Peyer's patch (tissue), 4 donors: ENCODE measurements at regions not wholly inside any gene's neighbourhood (a gene's known extent, or its start where the extent isn't known, plus 50 kb on each side); places are given as distances from the start of the nearest gene placed in this dataset.
"Not testable (repeated sequence)": the region's sequence is repeated elsewhere in the genome, so short reads cannot be mapped to it uniquely, and the experiment has no call there.

Experiments used
- DNase-seq, 3 donors: peaks; one replicate each; pipeline ENCODE4 v3.0.0-alpha.2; 2017 to 2019
- H3K27ac ChIP-seq, 4 donors: fragments of 200-600 bp; sonication (generic); one replicate each; pipeline ENCODE4 v1.5.1; 2016 to 2019
- H3K27me3 ChIP-seq, 2 donors: fragments of 200-600 bp; sonication (generic); one replicate each; pipeline ENCODE4 v1.5.1; 2019
- H3K36me3 ChIP-seq, 3 donors: fragments of 200-600 bp; sonication (generic); one replicate each; pipeline ENCODE4 v1.5.1; 2016 to 2019
- H3K4me1 ChIP-seq, 4 donors: fragments of 200-600 bp; sonication (generic); one replicate each; pipeline ENCODE4 v1.5.1; 2016 to 2019
- H3K4me3 ChIP-seq, 4 donors: fragments of 200-600 bp; sonication (generic); 1 replicate in 3 of 4; 2 replicates in 1 of 4; pipeline ENCODE4 v1.5.1; 2016 to 2019; ENCODE audit warnings: mild to moderate bottlenecking in 1 of 4
- H3K9me3 ChIP-seq, 4 donors: fragments of 200-600 bp; sonication (generic); one replicate each; pipeline ENCODE4 v1.5.1; 2016 to 2019; ENCODE audit warnings: mild to moderate bottlenecking in 1 of 4
- POLR2A ChIP-seq, 2 donors: fragments of 450-650 bp; IDR thresholded peaks; one replicate each; pipeline ENCODE4 v1.5.1; 2017; ENCODE audit warnings: antibody characterized with exemption in 2 of 2, mild to moderate bottlenecking in 2 of 2, moderate library complexity in 2 of 2
- small RNA-seq, 2 donors: library from RNA; depleted of rRNA; stranded (forward); fragments of <200 nt; gene quantifications; one replicate each; pipeline ENCODE3, GENCODE V24; 2016
- TF ChIP-seq, protein P1 (sequence below), 6 experiments: fragments of 450-650 bp in 4 of 6; fragments of 200-600 bp in 2 of 6; sonication (generic) in 1 of 6; IDR thresholded peaks; one replicate each; pipeline ENCODE4 v1.5.1; 2017 to 2019; ENCODE audit warnings: antibody characterized with exemption in 6 of 6, mild to moderate bottlenecking in 3 of 6, moderate library complexity in 1 of 6

DNA sequence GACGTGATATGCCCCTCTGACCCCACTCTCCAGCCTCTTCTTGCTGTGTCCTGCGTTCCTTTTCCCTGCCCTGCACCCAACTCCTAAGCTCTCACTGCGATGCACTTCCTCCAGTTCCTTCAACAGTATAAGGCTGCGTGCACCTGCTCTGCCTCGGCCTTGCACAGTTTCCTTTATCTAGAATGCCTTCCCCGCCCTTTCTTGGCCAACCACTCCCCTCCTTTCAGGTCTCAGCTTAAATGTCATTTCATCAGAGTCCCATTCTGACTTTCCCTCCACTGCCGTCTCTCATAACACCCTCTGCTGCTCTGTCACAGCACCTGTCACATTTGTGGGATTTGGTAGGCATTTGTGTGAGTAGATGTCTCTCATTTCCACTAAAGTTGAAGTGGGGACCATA, 58.4 kb upstream of the NEIL3 start:
- Histone ChIP-seq H3K36me3 (no peaks in the 10 kb centered on the region), H3K27ac (no peak overlapping the region), H3K4me3 (no peak overlapping the region), H3K27me3 (no peaks in the 10 kb centered on the region), H3K4me1 (no peaks in the 10 kb centered on the region), H3K9me3 (no peaks in the 10 kb centered on the region)
- no peak for DNase-seq
- TF ChIP-seq, protein P1, sequence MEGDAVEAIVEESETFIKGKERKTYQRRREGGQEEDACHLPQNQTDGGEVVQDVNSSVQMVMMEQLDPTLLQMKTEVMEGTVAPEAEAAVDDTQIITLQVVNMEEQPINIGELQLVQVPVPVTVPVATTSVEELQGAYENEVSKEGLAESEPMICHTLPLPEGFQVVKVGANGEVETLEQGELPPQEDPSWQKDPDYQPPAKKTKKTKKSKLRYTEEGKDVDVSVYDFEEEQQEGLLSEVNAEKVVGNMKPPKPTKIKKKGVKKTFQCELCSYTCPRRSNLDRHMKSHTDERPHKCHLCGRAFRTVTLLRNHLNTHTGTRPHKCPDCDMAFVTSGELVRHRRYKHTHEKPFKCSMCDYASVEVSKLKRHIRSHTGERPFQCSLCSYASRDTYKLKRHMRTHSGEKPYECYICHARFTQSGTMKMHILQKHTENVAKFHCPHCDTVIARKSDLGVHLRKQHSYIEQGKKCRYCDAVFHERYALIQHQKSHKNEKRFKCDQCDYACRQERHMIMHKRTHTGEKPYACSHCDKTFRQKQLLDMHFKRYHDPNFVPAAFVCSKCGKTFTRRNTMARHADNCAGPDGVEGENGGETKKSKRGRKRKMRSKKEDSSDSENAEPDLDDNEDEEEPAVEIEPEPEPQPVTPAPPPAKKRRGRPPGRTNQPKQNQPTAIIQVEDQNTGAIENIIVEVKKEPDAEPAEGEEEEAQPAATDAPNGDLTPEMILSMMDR (IDR thresholded peaks at IDR 0.05): no peak
- no peak for TF ChIP-seq POLR2A (IDR thresholded peaks at IDR 0.05)

DNA sequence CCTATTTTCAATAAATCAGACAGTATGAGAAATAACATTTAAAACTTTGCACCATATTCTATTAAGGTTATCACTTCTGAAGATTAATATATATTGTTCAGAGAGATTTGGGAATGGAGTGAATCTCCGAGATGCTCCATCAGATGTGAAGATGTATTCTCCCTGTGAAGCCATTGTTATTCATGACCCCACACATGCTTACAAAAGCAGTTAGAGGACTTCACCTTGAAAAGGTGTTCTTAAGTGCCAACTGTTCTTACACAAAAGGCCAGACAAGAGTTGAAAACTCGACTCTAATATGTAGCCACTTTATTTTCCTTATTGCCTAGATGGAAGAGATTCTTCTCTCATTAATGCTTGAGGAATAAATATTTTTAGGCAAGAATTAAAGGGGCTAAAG, 54.3 kb upstream of the NEIL3 start:
- no peak overlapping the region for H3K27ac ChIP-seq
- H3K4me3 ChIP-seq: no peak overlapping the region
- TF ChIP-seq POLR2A (IDR thresholded peaks at IDR 0.05): no peak
- TF ChIP-seq, protein P1 (IDR thresholded peaks at IDR 0.05): no peak
- no peaks in the 10 kb centered on the region for H3K36me3 ChIP-seq
- H3K4me1 ChIP-seq: no peaks in the 10 kb centered on the region
- H3K9me3 ChIP-seq: no peaks in the 10 kb centered on the region
- no peaks in the 10 kb centered on the region for H3K27me3 ChIP-seq
- DNase-seq: no peak

DNA sequence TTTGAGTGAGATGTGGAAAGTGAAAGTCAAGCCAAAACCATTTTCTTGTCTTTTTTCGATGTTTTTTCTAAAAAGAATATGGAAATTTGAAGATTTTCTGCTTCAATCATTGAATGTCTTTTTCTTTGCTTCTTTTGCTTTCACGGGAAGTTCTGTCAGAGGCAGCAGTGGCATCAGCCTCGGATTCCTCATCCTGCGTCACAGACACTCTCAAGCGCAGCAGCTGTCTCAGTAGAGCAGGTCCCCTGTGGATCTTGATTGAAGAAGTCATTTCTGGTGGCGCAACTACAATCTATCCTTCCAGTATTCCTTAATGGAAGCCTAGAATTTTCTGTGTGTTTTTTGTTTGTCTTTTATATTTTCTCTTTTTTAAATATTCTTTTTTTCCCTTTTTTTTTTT, 52.7 kb upstream of the NEIL3 start:
- TF ChIP-seq POLR2A (IDR thresholded peaks at IDR 0.05): no peak
- TF ChIP-seq, protein P1 (IDR thresholded peaks at IDR 0.05): no peak
- H3K4me3 ChIP-seq: no peak overlapping the region
- no peaks in the 10 kb centered on the region for H3K9me3 ChIP-seq
- no peak for DNase-seq
- no peaks in the 10 kb centered on the region for H3K36me3 ChIP-seq
- no peaks in the 10 kb centered on the region for H3K27me3 ChIP-seq
- no peaks in the 10 kb centered on the region for H3K4me1 ChIP-seq
- H3K27ac ChIP-seq: no peak overlapping the region

DNA sequence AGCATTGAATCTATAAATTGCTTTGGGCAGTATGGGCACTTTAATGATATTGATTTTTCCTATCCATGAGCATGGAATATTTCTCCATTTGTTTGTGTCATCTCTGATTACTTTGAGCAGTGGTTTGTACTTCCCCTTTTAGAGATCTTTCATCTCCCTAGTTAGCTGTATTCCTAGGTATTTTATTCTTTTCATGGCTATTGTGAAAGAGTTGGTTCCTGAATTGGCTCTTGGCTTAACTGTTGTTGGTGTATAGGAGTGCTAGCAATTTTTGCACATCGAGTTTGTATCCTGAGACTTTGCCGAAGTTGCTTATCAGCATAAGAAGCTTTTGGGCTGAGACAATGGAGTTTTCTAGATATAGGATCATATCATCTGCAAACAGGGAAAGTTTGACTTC, 50.2 kb upstream of the NEIL3 start:
- H3K27me3 ChIP-seq, DNase-seq, H3K36me3 ChIP-seq, H3K4me3 ChIP-seq, H3K4me1 ChIP-seq, H3K27ac ChIP-seq, H3K9me3 ChIP-seq: not testable (repeated sequence)

Small RNAs in the stretch of these regions (small RNA-seq; reads per million reads assigned to genes)
- 0 reads per million in 2 donors for gene RN7SKP136
